ENCODE measurements at regions not wholly inside any gene's neighbourhood (a gene's known extent, or its start where the extent isn't known, plus 50 kb on each side); places are given as distances from the start of the nearest gene placed in this dataset.

DNA sequence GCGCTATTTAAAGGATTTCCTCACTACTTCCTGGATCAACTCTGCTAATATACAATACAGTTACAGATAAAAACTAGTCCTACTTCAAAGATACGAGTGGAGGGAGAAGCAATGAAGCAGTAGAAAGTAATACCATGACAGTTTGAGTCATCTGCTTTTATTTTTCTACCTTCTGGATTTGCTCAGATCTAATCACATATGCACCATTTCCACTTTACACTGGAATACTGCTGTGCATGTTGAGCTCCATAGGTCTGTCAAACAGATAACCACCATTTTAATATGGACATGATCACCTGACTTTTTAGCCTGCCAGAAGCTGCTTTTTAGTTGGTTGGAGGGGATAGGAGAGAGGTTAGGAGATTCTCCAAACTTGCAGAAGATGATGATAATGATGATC is 92.5 kb downstream of the MMUT start:
- Mint-ChIP-seq H3K27ac (no peak overlapping the region), H3K9me3 (peaks cover under 1 to 9% of the 10 kb centered on the region in 2 donors), H3K36me3 (peaks cover 0 to 3% of the 10 kb centered on the region in 2 donors)
- ATAC-seq (no peak), DNase-seq (ENCODE audit: low spot score in 2 of 2) (no peak)

DNA sequence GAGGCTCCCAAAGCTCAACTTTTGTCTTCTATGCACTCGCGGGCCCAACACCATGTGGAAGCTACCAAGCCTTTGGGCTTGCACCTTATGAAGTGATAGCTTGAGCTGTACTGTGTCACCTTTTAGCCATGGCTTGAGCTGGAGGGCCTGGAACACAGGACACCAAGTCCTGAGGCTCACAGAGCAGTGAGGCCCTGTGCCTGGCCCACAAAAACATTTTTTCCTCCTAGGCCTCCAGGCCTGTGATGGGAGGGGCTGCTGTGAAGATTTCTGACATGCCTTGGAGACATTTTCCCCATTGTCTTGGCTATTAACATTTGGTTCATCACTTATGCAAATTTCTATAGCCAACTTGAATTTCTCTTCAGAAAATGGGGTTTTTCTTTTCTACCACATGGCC is 96.5 kb downstream of the MMUT start:
- peaks cover 0 to 7% of the 10 kb centered on the region in 2 donors for H3K36me3 Mint-ChIP-seq
- no peak for DNase-seq (ENCODE audit: low spot score in 2 of 2)

DNA sequence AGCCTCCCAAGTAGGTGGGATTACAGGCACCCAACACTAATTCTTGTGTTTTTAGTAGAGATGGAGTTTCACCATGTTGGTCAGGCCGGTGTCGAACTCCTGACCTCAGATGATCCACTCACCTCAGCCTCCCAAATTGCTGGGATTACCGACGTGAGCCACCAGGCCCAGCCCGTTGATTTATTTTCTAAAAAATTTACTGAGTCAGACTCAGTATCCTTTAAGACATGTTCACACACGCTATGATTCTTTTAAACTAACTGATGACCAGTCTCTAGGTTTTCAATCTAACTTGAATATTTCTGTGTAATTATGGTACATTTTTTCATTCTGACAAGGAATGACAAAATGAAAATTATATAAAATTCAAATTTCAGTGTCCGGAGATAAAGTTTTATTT is 114.5 kb downstream of the MMUT start:
- ATAC-seq (no peak), DNase-seq (ENCODE audit: low spot score in 2 of 2) (no peak)
- peaks cover 10 to 16% of the 10 kb centered on the region in 2 donors for H3K9me3 Mint-ChIP-seq
- H3K27ac Mint-ChIP-seq = no peak overlapping the region
- peaks cover 0 to 5% of the 10 kb centered on the region in 2 donors for H3K36me3 Mint-ChIP-seq

More for the DNA sequence above, 96.5 kb downstream of the MMUT start:
- peaks cover 4 to 12% of the 10 kb centered on the region in 2 donors for H3K9me3 Mint-ChIP-seq
- no peak for ATAC-seq
- H3K27ac Mint-ChIP-seq = no peak overlapping the region

DNA sequence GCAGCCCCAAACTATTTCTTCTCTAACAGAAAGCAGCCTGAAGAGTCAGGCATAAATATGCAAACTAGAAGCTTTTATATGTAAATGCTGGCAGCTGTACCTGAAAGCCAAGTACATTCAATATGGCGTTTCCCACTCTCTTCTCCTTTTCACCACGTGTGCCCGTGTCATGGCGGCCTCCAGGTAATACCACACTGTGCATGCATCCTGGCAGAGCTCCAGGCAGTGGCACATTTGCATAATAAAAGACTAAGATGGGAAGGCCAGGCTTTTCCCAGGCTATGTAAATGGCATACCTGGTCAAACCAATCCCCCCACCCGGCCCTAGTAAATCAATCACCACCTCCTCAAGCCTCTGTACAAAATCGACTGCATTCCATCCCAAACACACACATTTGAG is 120.6 kb downstream of the MMUT start:
- DNase-seq (ENCODE audit: low spot score in 2 of 2) (no peak), ATAC-seq (no peak)
- H3K27ac Mint-ChIP-seq = no peak overlapping the region
- H3K9me3 Mint-ChIP-seq = peaks cover 0 to 3% of the 10 kb centered on the region in 2 donors
- no peaks in the 10 kb centered on the region for H3K36me3 Mint-ChIP-seq

DNA sequence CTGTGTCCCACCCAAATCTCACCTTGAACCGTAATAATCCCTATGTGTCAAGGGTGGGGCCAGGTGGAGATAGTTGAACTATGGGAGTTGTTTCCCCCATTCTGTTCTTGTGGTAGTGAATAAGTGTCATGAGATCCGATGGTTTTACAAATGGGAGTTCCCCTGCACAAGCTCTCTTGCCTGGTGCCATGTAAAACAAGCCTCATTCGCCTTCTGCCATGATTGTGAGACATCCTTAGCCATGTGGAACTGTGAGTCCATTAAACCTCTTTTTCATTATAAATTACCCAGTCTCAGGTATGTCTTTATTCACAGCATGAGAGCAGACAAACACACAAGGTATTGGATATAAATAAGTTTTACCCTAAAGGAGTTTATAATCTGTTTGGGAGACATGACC is 121.2 kb downstream of the MMUT start:
- Mint-ChIP-seq H3K9me3 (peaks cover 0 to 6% of the 10 kb centered on the region in 2 donors), H3K27ac (no peak overlapping the region), H3K36me3 (no peaks in the 10 kb centered on the region)
- DNase-seq (ENCODE audit: low spot score in 2 of 2) = no peak
- no peak for ATAC-seq

DNA sequence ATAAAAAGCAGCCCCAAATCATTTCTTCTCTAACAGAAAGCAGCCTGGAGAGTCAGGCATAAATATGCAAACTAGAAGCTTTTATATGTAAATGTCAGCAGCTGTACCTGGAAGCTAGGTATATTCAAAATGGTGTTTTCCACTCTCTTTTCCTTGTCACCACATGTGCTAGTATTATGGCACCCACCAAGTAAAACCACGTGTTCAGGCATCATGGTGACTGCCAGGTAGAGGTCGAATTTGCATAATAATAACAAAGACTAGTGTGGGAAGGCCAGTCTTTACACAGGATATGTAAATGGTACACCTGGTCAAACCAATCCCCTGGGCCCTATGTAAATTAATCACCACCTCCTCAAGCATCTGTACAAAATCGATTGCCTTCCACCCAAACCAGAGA is 124.0 kb downstream of the MMUT start:
- peaks cover 4 to 17% of the 10 kb centered on the region in 2 donors for H3K9me3 Mint-ChIP-seq
- DNase-seq (ENCODE audit: low spot score in 2 of 2) = no peak
- ATAC-seq = no peak
- H3K27ac Mint-ChIP-seq = no peak overlapping the region
- H3K36me3 Mint-ChIP-seq = no peaks in the 10 kb centered on the region

DNA sequence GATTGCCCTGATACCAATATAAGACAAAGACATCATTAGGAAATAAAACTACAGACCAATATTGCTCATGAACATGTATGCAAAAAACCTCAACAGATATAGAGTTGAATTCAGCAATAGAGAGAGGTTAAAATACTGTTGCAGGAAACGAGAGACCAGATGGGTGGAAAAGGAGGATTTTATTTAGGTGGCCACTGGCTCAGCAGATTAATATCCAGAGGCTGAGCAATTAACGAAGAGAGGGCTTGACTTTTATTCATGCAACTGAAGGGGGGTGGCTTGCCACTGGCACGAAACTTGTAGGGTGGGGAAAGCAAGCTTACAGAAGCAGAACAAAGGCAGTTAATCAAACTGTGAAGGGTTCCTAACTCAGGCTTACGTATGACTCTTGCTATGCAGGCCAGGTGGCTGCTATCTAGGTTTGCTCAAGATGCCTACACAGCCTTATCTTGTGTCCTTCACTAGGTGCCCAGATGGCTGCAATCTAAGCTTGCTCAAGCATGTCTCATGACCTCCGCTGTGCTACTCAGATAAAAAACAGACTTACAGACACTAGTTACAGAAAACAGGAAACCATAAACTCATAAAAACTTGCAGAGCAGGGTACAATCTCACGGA is 126.4 kb downstream of the MMUT start:
- no peak overlapping the region for H3K27ac Mint-ChIP-seq
- H3K36me3 Mint-ChIP-seq = no peaks in the 10 kb centered on the region
- DNase-seq (ENCODE audit: low spot score in 2 of 2) (no peak), ATAC-seq (no peak)
- peaks cover 8 to 14% of the 10 kb centered on the region in 2 donors for H3K9me3 Mint-ChIP-seq

DNA sequence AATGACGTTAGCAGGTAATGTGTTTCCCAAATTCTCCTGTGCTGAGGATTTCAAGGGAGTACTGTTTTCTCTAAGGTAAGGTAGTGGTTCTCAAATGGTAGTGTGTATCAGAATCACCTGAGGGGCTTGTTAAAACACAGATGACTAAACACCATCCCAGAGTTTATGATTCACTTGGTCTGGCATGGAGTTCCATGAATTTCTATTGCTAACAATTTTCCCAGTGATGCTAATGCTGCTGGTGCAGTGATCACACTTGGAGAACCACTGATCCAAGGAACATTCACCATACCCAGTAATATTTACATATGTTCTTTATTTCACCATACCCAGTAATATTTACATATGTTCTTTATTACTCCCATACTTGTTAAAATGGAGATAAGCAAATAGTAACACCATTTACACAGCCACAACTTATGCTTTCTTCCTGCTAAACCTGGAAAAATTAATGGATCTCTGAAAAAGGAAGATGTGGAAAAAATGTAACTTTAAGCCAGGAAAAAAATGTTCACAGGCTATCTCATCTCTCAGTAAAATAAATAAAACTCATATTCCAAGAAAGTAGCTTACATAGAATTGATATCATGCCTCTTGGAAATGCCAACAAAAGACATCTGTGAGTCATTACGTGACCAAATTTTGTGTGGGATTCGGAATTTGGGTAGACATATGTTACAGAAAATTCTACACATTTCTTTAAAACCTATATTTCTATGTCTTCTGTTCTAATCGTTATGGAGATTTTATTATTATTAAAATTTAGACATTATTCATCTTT is 129.5 kb downstream of the MMUT start:
- H3K36me3 Mint-ChIP-seq = no peaks in the 10 kb centered on the region
- no peak overlapping the region for H3K27ac Mint-ChIP-seq
- no peak for DNase-seq (ENCODE audit: low spot score in 2 of 2)
- H3K9me3 Mint-ChIP-seq = peaks cover 8 to 14% of the 10 kb centered on the region in 2 donors
- no peak for ATAC-seq

DNA sequence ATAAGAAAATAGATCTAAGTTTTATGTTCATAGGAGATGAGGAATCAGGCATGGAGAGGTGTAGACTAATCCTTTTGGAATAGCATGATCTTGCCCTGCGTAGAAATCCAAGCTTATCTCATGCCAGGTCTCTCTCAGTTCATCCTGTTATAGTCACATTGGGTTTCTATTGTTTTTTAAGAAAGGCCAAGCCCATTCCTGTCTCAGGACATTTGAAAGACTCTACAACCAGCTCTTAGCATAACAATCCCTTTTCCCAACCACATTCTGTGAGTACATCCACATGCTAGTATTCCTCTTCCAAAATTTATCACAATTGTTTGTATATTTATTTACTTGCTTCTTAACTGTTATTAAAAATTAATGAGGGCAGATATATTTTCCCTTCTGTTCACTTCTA is 130.3 kb downstream of the MMUT start:
- no peaks in the 10 kb centered on the region for H3K36me3 Mint-ChIP-seq
- ATAC-seq = no peak
- no peak for DNase-seq (ENCODE audit: low spot score in 2 of 2)
- peaks cover 8 to 14% of the 10 kb centered on the region in 2 donors for H3K9me3 Mint-ChIP-seq
- H3K27ac Mint-ChIP-seq = no peak overlapping the region

DNA sequence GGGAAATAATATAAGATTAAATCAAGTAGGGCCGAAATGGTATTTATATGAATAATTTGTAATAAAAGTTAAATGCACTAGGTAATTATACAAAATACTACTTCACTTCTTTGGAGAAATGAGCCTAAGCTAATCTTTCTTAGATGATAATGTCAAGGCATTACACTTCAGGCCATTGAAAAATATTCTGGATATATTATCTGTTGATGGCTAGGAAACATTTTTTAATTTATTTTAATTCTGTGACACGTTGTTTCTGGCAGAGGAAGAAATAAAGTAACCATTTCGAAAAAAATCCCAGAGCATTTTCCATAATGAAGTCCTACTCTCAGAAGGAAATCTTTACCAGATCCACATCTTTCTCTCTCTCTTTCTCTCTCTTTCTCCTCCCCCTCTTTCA is 133.9 kb downstream of the MMUT start:
- peaks cover 0 to 4% of the 10 kb centered on the region in 2 donors for H3K9me3 Mint-ChIP-seq
- no peaks in the 10 kb centered on the region for H3K36me3 Mint-ChIP-seq
- H3K27ac Mint-ChIP-seq = no peak overlapping the region
- no peak for DNase-seq (ENCODE audit: low spot score in 2 of 2)
- ATAC-seq = no peak

DNA sequence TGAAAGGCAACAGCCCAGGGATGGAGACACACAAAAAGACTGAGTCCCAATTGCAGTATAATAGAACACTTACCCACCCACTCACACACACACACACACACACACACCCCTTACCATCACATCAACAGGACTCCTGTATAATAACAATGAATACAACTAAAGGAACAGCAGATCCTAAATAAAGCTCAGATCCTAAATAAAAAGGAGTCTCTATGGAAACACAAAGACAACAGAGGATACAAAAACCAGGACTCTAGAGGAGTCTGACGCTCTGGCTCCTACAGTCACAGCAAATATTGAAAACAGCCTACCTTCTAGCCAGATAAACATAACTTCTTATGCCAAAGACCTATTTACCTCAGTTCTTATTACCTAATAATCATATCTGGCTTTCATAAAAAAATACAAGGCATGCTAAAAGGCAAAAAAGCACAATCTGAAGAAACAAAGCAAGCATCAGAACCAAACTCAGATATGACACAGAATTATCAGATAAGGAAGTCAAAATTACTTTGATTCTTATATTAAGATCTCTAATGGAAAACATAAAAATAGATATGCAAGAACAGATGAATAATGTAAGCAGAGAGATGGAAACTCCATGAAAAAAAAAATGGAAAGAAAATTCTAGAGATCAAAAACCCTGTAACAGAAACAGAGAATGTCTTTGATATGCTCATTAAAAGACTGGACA is 134.9 kb downstream of the MMUT start:
- ATAC-seq (no peak), DNase-seq (ENCODE audit: low spot score in 2 of 2) (no peak)
- Mint-ChIP-seq H3K9me3 (peaks cover 0 to 4% of the 10 kb centered on the region in 2 donors), H3K36me3 (no peaks in the 10 kb centered on the region), H3K27ac (no peak overlapping the region)

DNA sequence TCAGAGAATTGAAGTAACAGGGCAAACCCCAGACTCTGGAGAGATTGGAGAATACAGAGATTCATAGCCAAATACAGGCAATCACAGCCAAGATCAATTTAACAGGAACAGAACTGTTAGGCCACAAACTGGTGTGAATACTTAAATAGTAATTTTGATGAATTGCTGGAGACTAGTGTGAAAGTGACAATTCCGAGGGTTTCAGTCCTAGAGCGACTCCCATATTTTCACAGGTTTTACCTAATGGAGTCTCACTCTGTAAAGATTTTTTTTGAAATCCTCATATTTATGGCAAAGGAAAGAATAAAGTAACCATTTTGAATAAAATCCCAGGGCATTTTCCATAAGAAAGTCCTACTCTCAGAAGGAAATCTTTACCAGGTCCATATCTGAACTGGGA is 135.5 kb downstream of the MMUT start:
- no peaks in the 10 kb centered on the region for H3K36me3 Mint-ChIP-seq
- H3K27ac Mint-ChIP-seq = no peak overlapping the region
- ATAC-seq = no peak
- peaks cover 0 to 4% of the 10 kb centered on the region in 2 donors for H3K9me3 Mint-ChIP-seq
- DNase-seq (ENCODE audit: low spot score in 2 of 2) = no peak

DNA sequence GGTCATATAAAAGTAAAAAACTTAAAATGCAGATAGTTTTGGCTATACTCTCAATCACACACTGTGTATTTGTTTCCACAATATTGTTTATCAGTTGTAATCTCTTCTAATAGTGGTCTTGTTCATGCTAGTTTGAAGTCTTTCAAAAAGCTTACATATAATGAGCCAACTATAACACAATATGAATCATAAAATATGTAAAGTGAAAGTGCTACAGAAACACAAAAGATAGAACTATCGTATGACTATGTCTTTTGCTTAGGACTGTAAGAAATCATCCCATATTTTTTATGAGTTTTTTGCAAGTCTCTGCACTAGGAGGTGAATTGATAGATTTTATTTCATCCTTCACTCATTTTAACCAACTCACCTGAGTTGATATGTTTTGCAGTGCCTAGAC is 136.0 kb downstream of the MMUT start:
- Mint-ChIP-seq H3K27ac (no peak overlapping the region), H3K36me3 (no peaks in the 10 kb centered on the region), H3K9me3 (peaks cover 0 to 1% of the 10 kb centered on the region in 2 donors)
- DNase-seq (ENCODE audit: low spot score in 2 of 2) (no peak), ATAC-seq (no peak)

DNA sequence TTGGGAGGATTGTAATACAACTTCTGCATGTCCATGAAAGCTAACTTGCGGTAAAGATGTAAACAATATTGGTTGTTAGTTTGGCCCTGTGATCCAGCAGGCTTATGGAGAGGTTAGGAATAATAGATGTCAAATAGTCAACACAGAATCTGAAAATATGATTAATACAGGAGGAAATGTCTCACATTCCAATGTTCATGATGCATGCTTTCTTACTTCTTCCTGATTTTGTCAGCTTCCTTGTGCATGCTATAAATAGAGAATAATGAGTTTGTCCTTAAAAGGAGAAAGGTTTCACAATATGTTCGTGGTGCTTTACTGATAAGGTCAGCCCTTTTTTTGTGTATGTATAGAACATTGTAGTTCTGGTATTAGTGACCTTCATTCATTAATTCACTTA is 136.7 kb downstream of the MMUT start:
- Mint-ChIP-seq H3K9me3 (peaks cover 0 to 3% of the 10 kb centered on the region in 2 donors), H3K36me3 (no peaks in the 10 kb centered on the region), H3K27ac (no peak overlapping the region)
- DNase-seq (ENCODE audit: low spot score in 2 of 2) (no peak), ATAC-seq (no peak)

DNA sequence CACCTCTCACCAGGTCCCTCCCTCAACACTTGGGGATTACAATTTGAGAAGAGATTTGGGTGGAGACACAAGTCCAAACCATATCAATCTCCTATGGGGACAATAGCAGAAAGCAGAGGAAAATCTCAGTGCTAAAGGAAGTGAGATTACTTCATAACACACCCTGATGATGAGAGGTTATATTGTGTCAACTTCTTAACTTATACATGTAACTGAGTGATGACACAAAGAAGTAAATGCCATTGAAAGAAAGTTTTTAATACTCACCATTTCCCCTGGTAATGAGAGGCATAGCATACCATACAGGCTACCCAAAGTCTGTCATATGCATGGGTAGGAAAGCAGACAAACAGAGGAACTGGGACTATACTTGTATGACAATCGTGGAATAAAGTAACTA is 137.2 kb downstream of the MMUT start:
- no peak for DNase-seq (ENCODE audit: low spot score in 2 of 2)
- Mint-ChIP-seq H3K36me3 (no peaks in the 10 kb centered on the region), H3K27ac (no peak overlapping the region), H3K9me3 (peaks cover 0 to 3% of the 10 kb centered on the region in 2 donors)
- ATAC-seq = no peak

DNA sequence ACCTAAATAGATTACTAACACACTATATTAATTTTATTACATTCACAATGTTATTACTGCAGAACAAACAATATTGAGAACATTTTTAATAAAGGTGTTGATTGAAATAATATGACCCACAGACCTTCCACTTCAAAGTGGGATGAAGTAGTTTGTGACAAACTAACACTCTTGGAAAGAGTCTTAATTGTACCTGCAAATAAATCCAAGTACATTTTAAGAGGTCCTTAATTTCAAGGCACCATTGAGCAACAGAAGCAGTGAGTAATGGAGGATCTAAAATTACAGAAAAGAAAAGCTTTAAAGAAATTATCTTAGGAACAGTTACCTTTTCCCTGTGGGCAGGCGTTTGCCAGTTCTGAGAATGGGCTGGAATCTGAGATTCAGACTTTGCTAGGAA is 140.2 kb downstream of the MMUT start:
- Mint-ChIP-seq H3K36me3 (no peaks in the 10 kb centered on the region), H3K9me3 (peaks cover 0 to 3% of the 10 kb centered on the region in 2 donors), H3K27ac (no peak overlapping the region)
- ATAC-seq = no peak
- no peak for DNase-seq (ENCODE audit: low spot score in 2 of 2)

DNA sequence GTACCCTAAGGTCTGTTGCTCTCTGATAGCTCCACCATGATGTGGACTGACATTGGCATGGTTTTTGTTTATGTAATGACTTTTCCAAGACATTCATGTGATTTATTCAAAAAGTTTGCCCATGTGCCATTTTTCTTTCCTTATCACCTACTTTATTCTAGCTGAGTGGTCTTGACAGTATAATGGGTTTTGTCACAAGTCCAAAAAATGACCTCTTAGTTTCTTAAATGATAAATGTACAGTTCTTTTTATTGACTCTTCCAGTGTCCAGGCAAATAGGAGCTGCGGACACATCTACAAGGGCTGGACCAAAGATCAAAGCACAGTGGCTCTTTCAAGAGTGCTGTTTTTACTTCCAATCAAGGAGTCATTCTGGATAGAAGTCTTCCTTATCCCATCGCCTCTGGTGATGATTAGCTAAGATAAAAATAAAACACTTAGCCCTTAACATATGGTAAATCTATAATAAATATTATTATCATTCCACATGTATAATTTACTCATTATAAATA is 141.4 kb downstream of the MMUT start:
- Mint-ChIP-seq H3K27ac (no peak overlapping the region), H3K36me3 (no peaks in the 10 kb centered on the region), H3K9me3 (peaks cover 0 to 11% of the 10 kb centered on the region in 2 donors)
- no peak for DNase-seq (ENCODE audit: low spot score in 2 of 2)
- no peak for ATAC-seq

All from activated naive CD4-positive, alpha-beta T cell treated with anti-CD3 and anti-CD28 coated beads, Interleukin-2, amount 50 U/mL, for 72 hours (primary cell).